Testis (tissue), 2 donors: ENCODE measurements at regions not wholly inside any gene's neighbourhood (a gene's known extent, or its start where the extent isn't known, plus 50 kb on each side); places are given as distances from the start of the nearest gene placed in this dataset.

Source experiments
- DNase-seq: peaks from one replicate; pipeline ENCODE4 v3.0.0-alpha.2; 2019
- H3K27ac ChIP-seq, 2 donors: fragments of 200-600 bp; sonication (generic); one replicate each; pipeline ENCODE4 v1.5.1; 2019
- H3K27me3 ChIP-seq: fragments of 200-600 bp; sonication (generic); one replicate; pipeline ENCODE4 v1.5.1; 2019
- H3K36me3 ChIP-seq: fragments of 200-600 bp; sonication (generic); one replicate; pipeline ENCODE4 v1.5.1; 2017; ENCODE audit warnings: low read depth; ENCODE audit errors: missing control alignments
- H3K4me1 ChIP-seq: fragments of 200-600 bp; sonication (generic); one replicate; pipeline ENCODE4 v1.5.1; 2019
- H3K4me3 ChIP-seq, 2 donors: fragments of 200-600 bp; sonication (generic); one replicate each; pipeline ENCODE4 v1.5.1; 2017 to 2019
- H3K9me3 ChIP-seq: fragments of 200-600 bp; sonication (generic); one replicate; pipeline ENCODE4 v1.5.1; 2017
- CTCF ChIP-seq, 3 experiments: fragments of 450-650 bp in 2 of 3; fragments of 200-600 bp in 1 of 3; sonication (generic) in 1 of 3; IDR thresholded peaks; one replicate each; pipeline ENCODE4 v1.5.1; 2016 to 2019; ENCODE audit warnings: antibody characterized with exemption in 3 of 3, mild to moderate bottlenecking in 2 of 3, moderate library complexity in 1 of 3
- POLR2A ChIP-seq: fragments of 450-650 bp; IDR thresholded peaks from one replicate; pipeline ENCODE4 v1.6.1; 2017; ENCODE audit warnings: antibody characterized with exemption, mild to moderate bottlenecking, moderate library complexity
- WGBS, 2 donors: methylation state at CpG; one replicate each; pipeline ENCODE4 v1.1.5; 2018; 5-methylcytosine and 5-hydroxymethylcytosine counted together
- intact Hi-C: fragments of 100-400 bp; cut with DNase I; formaldehyde crosslinking; loops from one replicate; pipeline ENCODE4 v1.15.1; 2023; ENCODE audit warnings: low total_unique reads

- no peak for DNase-seq
- 82 to 89% methylated on average over 3 of the region's 3 CpGs for WGBS, 2 donors
- intact Hi-C loops = no loop called here
- no peak for TF ChIP-seq POLR2A
- no peak for TF ChIP-seq CTCF (IDR thresholded peaks at IDR 0.05)
- Histone ChIP-seq H3K27me3 (no peaks in the 10 kb centered on the region), H3K4me1 (no peaks in the 10 kb centered on the region), H3K36me3 (no peaks in the 10 kb centered on the region), H3K27ac (no peak overlapping the region), H3K4me3 (no peak overlapping the region), H3K9me3 (no peaks in the 10 kb centered on the region)
These were observed 171.1 kb upstream of the NAV2 start for GRCh38 chr11:19541521-19542049.

- Histone ChIP-seq H3K4me1 (no peaks in the 10 kb centered on the region), H3K9me3 (no peaks in the 10 kb centered on the region), H3K4me3 (no peak overlapping the region), H3K27me3 (no peaks in the 10 kb centered on the region), H3K36me3 (no peaks in the 10 kb centered on the region), H3K27ac (no peak overlapping the region)
- 81 to 87% methylated on average over 6 of the region's 6 CpGs for WGBS, 2 donors
- no peak for DNase-seq
- TF ChIP-seq CTCF (IDR thresholded peaks at IDR 0.05) = no peak
- no peak for TF ChIP-seq POLR2A
- intact Hi-C loops = no loop called here
These were observed 172.8 kb upstream of the NAV2 start for GRCh38 chr11:19539861-19540260.

- TF ChIP-seq CTCF (IDR thresholded peaks at IDR 0.05) (no peak), POLR2A (no peak)
- H3K27ac ChIP-seq = no peak overlapping the region
- H3K27me3 ChIP-seq = no peaks in the 10 kb centered on the region
- no peaks in the 10 kb centered on the region for H3K4me1 ChIP-seq
- intact Hi-C loops = no loop called here
- no peak for DNase-seq
- WGBS, 2 donors = 71 to 89% methylated on average over 3 of the region's 3 CpGs
- no peaks in the 10 kb centered on the region for H3K36me3 ChIP-seq
- no peaks in the 10 kb centered on the region for H3K9me3 ChIP-seq
- no peak overlapping the region for H3K4me3 ChIP-seq
These were observed 174.7 kb upstream of the NAV2 start for GRCh38 chr11:19537803-19538453.

- Histone ChIP-seq H3K27me3 (no peaks in the 10 kb centered on the region), H3K9me3 (no peaks in the 10 kb centered on the region), H3K4me1 (no peaks in the 10 kb centered on the region), H3K27ac (no peak overlapping the region), H3K36me3 (no peaks in the 10 kb centered on the region), H3K4me3 (no peak overlapping the region)
- WGBS, 2 donors = 69 to 73% methylated on average over 4 of the region's 4 CpGs
- TF ChIP-seq CTCF (IDR thresholded peaks at IDR 0.05) (no peak), POLR2A (no peak)
- intact Hi-C loops = no loop called here
- DNase-seq = no peak
These were observed 176.5 kb upstream of the NAV2 start for GRCh38 chr11:19536131-19536530.

GRCh38 chr11:19530505-19530904 lies 182.1 kb upstream of the NAV2 start:
- H3K27ac ChIP-seq = no peak overlapping the region
- no peak for DNase-seq
- H3K4me3 ChIP-seq = no peak overlapping the region
- no peak for TF ChIP-seq CTCF (IDR thresholded peaks at IDR 0.05)
- TF ChIP-seq POLR2A = no peak
- intact Hi-C loops = no loop called here
- no peaks in the 10 kb centered on the region for H3K27me3 ChIP-seq
- 85 to 89% methylated on average over 7 of the region's 7 CpGs for WGBS, 2 donors
- no peaks in the 10 kb centered on the region for H3K4me1 ChIP-seq
- H3K9me3 ChIP-seq = no peaks in the 10 kb centered on the region
- H3K36me3 ChIP-seq = no peaks in the 10 kb centered on the region
